ENCODE measurements at regions not wholly inside any gene's neighbourhood (a gene's known extent, or its start where the extent isn't known, plus 50 kb on each side); places are given as distances from the start of the nearest gene placed in this dataset.

DNA sequence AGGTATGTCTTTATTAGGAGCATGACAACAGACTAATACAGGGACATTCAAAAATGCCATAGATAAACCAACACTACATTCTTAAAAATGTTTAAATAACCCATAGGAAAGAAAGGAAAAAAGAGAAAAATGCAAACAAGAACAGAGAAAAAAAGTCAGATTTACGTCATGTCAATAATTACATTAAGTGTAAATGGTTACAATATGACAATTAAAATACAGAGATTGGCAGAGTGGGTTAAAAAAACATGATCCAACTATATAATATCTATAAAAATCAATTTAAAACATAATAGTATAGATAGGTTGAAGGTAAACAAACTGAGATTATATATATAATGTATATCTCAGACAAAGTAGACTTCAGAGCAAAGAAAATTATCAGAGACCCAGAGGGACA lies 255.8 kb downstream of the ANAPC1 start:
- TF ChIP-seq, protein P1, sequence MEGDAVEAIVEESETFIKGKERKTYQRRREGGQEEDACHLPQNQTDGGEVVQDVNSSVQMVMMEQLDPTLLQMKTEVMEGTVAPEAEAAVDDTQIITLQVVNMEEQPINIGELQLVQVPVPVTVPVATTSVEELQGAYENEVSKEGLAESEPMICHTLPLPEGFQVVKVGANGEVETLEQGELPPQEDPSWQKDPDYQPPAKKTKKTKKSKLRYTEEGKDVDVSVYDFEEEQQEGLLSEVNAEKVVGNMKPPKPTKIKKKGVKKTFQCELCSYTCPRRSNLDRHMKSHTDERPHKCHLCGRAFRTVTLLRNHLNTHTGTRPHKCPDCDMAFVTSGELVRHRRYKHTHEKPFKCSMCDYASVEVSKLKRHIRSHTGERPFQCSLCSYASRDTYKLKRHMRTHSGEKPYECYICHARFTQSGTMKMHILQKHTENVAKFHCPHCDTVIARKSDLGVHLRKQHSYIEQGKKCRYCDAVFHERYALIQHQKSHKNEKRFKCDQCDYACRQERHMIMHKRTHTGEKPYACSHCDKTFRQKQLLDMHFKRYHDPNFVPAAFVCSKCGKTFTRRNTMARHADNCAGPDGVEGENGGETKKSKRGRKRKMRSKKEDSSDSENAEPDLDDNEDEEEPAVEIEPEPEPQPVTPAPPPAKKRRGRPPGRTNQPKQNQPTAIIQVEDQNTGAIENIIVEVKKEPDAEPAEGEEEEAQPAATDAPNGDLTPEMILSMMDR (IDR thresholded peaks at IDR 0.05): no peak
- Histone ChIP-seq H3K27ac (no peak overlapping the region), H3K4me3 (no peak overlapping the region)
- DNase-seq (ENCODE audit: low spot score): no peak

DNA sequence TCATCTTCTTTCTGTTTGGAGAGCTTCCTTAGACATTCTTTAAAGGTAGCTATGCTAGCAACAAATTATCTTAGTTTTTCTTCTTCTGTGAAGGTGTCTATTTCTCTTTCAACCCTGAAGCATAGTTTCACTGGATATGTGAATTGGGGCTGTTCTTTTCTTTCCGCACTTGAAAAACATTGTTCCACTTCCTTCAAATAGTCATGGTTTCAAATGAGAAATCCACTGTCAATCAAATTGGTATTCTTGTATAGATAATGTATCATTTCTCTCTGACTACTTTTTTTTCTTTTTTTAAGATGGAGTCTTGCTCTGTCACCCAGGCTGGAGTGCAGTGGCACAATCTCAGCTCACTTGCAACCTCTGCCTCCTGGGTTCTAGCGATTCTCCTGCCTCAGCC lies 254.0 kb downstream of the ANAPC1 start:
- DNase-seq (ENCODE audit: low spot score): no peak
- H3K4me3 ChIP-seq: no peak overlapping the region
- H3K27ac ChIP-seq: no peak overlapping the region
- TF ChIP-seq, protein P1 (IDR thresholded peaks at IDR 0.05): no peak

DNA sequence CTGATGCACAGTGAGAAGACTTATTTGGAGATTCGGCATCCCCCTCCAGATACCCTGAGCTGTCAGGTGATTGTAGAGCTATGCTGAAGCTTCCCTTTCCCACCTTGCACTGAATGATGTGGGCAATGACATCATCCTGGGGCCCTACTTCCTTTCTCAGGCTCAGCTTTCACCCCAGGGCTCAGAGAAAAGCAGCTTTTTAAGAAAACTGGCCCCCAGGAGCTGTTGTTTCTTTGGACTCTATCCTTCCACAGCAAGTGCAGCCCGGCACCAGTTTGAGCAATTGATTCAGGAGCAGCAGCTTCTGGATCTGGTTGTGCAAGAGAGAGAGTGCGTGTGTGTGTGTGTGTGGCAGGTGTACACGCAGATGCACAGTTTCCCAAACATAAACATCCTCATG lies 251.3 kb downstream of the ANAPC1 start:
- H3K27ac ChIP-seq: no peak overlapping the region

DNA sequence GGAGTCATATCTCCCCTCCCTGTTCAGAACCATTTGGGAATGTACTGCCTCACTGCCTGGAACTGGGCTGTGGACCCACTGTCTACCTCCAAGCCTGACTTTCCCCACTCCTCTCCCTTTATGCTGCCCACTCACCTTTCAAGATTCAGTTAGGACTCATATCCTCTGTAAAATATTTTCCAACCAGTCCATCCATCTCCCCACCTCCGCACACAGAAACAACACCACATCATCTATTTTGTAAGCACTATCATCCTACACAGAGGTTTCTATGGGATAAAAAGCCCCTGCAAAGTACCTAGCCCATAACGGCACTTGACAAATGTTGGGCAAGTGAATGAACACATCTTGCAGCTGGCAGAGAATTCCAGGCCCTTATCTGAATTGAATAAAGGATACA lies 250.8 kb downstream of the ANAPC1 start:
- Histone ChIP-seq H3K27ac (no peak overlapping the region), H3K4me3 (no peak overlapping the region)
- no peak for DNase-seq (ENCODE audit: low spot score)
- TF ChIP-seq, protein P1 (IDR thresholded peaks at IDR 0.05): no peak

More for the DNA sequence above, 251.3 kb downstream of the ANAPC1 start:
- TF ChIP-seq, protein P1 (IDR thresholded peaks at IDR 0.05): no peak
- no peak overlapping the region for H3K4me3 ChIP-seq
- no peak for DNase-seq (ENCODE audit: low spot score)

DNA sequence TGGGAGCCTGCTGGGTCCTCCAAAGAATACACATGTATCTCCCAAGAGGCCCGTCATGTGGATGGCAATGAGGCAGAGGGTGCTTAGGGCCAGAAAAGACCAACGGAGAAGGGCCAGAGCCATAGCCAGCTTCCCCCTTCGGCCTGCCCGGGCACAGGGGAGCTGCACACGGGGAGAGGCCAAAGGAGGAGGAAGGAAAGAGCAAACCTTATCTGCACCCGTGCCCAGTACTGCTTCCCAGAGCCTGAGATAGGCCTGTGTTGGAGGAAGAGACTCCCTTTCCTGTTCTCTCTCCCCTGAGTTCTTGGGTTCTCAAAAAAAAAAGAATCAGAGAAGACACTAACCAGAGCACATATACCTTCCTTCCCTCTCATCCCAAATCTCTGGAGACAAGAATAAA lies 250.3 kb downstream of the ANAPC1 start:
- Histone ChIP-seq H3K27ac (no peak overlapping the region), H3K4me3 (no peak overlapping the region)
- no peak for DNase-seq (ENCODE audit: low spot score)
- TF ChIP-seq, protein P1 (IDR thresholded peaks at IDR 0.05): no peak

DNA sequence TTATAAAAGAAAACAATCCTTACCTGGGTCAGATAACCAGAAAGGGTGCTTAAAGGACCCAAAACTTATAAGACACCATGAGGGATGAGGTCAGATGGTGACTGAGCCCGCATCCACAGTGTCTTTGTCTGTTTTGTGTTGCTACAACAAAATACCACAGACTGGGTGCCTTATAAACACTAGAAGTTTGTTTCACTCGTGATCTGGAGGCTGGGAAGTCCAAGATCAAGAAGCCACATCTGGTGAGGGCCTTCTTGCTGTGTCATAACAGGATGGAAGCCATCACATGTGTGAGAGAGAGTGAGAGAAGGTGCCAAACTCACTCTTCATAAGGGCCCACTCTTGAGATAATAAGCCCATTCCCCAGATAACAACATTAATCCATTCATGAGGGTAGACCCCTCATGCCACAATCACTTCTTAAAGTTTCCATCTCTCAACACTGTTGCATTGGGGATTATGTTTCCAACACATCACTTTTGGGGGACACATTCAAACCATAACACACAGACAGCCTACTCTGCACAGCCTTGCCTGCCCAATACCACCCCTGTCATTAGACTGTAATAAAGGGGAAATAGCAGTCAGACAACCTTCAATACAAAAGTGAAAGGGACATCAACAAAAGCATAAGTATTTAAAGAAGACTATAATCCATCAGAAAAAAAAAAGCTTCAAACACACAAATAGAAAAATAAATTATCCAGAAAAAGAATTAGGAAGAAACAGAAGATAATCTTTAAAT lies 249.8 kb downstream of the ANAPC1 start:
- no peak for DNase-seq (ENCODE audit: low spot score)
- no peak overlapping the region for H3K4me3 ChIP-seq
- TF ChIP-seq, protein P1 (IDR thresholded peaks at IDR 0.05): no peak
- no peak overlapping the region for H3K27ac ChIP-seq

GRCh38 chr2:111634995-111635538 lies 248.9 kb downstream of the ANAPC1 start:
- H3K27ac ChIP-seq: no peak overlapping the region
- H3K4me3 ChIP-seq: no peak overlapping the region
- TF ChIP-seq, protein P1 (IDR thresholded peaks at IDR 0.05): no peak
- no peak for DNase-seq (ENCODE audit: low spot score)

Data from coronary artery (tissue), 2 donors.